ENCODE measurements at regions not wholly inside any gene's neighbourhood (a gene's known extent, or its start where the extent isn't known, plus 50 kb on each side); places are given as distances from the start of the nearest gene placed in this dataset.

GRCh38 chr3:34865346-34865745 is 774.0 kb upstream of the ARPP21 start:
- Histone ChIP-seq H3K4me3 (ENCODE audit: low read depth, low read length) (no peak overlapping the region), H3K27me3 (ENCODE audit: control insufficient read depth, insufficient read depth, low read length) (no peaks in the 10 kb centered on the region), H3K36me3 (ENCODE audit: control insufficient read depth, insufficient read depth, low read length) (no peaks in the 10 kb centered on the region)
- ChIA-PET CTCF (no interaction called here), POLR2A (no interaction called here)
- TF ChIP-seq, protein P1, sequence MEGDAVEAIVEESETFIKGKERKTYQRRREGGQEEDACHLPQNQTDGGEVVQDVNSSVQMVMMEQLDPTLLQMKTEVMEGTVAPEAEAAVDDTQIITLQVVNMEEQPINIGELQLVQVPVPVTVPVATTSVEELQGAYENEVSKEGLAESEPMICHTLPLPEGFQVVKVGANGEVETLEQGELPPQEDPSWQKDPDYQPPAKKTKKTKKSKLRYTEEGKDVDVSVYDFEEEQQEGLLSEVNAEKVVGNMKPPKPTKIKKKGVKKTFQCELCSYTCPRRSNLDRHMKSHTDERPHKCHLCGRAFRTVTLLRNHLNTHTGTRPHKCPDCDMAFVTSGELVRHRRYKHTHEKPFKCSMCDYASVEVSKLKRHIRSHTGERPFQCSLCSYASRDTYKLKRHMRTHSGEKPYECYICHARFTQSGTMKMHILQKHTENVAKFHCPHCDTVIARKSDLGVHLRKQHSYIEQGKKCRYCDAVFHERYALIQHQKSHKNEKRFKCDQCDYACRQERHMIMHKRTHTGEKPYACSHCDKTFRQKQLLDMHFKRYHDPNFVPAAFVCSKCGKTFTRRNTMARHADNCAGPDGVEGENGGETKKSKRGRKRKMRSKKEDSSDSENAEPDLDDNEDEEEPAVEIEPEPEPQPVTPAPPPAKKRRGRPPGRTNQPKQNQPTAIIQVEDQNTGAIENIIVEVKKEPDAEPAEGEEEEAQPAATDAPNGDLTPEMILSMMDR (IDR thresholded peaks at IDR 0.05; ENCODE audit: insufficient read depth, low read depth, low read length) = no peak
- no peak for DNase-seq (ENCODE audit: low read depth)

GRCh38 chr3:34868935-34869334 is 770.4 kb upstream of the ARPP21 start:
- TF ChIP-seq, protein P1 (IDR thresholded peaks at IDR 0.05; ENCODE audit: insufficient read depth, low read depth, low read length) = no peak
- no peaks in the 10 kb centered on the region for H3K36me3 ChIP-seq (ENCODE audit: control insufficient read depth, insufficient read depth, low read length)
- CTCF ChIA-PET = no interaction called here
- no peaks in the 10 kb centered on the region for H3K27me3 ChIP-seq (ENCODE audit: control insufficient read depth, insufficient read depth, low read length)
- no peak for DNase-seq (ENCODE audit: low read depth)
- H3K4me3 ChIP-seq (ENCODE audit: low read depth, low read length) = no peak overlapping the region
- POLR2A ChIA-PET = no interaction called here

DNA sequence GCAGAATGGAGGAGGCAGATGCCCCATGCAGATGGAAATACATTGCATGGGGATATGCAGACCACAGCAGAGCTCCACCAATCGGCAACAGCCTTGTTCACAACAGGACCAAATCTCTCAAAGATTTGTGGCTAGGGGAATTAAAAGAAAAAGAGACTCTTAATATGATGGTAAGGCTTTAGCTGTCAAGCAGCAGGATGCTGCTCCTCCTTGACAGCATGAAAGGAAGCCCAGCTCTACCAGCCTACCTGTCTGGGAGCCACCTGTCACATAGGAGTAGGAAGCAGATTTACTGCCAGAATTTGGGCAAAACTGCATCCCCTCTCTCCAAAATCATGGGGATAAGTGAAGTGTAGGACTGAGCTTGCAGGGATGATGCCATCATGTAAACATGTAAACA is 769.6 kb upstream of the ARPP21 start:
- Histone ChIP-seq H3K36me3 (ENCODE audit: control insufficient read depth, insufficient read depth, low read length) (no peaks in the 10 kb centered on the region), H3K4me3 (ENCODE audit: low read depth, low read length) (no peak overlapping the region), H3K27me3 (ENCODE audit: control insufficient read depth, insufficient read depth, low read length) (no peaks in the 10 kb centered on the region)
- ChIA-PET POLR2A (no interaction called here), CTCF (no interaction called here)
- DNase-seq (ENCODE audit: low read depth) = no peak
- TF ChIP-seq, protein P1 (IDR thresholded peaks at IDR 0.05; ENCODE audit: insufficient read depth, low read depth, low read length) = no peak

- Histone ChIP-seq H3K27me3 (ENCODE audit: control insufficient read depth, insufficient read depth, low read length) (no peaks in the 10 kb centered on the region), H3K4me3 (ENCODE audit: low read depth, low read length) (no peak overlapping the region), H3K36me3 (ENCODE audit: control insufficient read depth, insufficient read depth, low read length) (no peaks in the 10 kb centered on the region)
- TF ChIP-seq, protein P1 (IDR thresholded peaks at IDR 0.05; ENCODE audit: insufficient read depth, low read depth, low read length) = no peak
- DNase-seq (ENCODE audit: low read depth) = no peak
- ChIA-PET CTCF (no interaction called here), POLR2A (no interaction called here)
Measured at GRCh38 chr3:34872406-34872805, 766.9 kb upstream of the ARPP21 start.

GRCh38 chr3:34876997-34877396 is 762.3 kb upstream of the ARPP21 start:
- Histone ChIP-seq H3K27me3 (ENCODE audit: control insufficient read depth, insufficient read depth, low read length) (no peaks in the 10 kb centered on the region), H3K4me3 (ENCODE audit: low read depth, low read length) (no peak overlapping the region), H3K36me3 (ENCODE audit: control insufficient read depth, insufficient read depth, low read length) (no peaks in the 10 kb centered on the region)
- TF ChIP-seq, protein P1 (IDR thresholded peaks at IDR 0.05; ENCODE audit: insufficient read depth, low read depth, low read length) = no peak
- ChIA-PET POLR2A (no interaction called here), CTCF (no interaction called here)
- DNase-seq (ENCODE audit: low read depth) = no peak

All from BJ (cell line).